Hepatocyte (in vitro differentiated cells): ENCODE measurements at regions not wholly inside any gene's neighbourhood (a gene's known extent, or its start where the extent isn't known, plus 50 kb on each side); places are given as distances from the start of the nearest gene placed in this dataset.

Experiments used
- CTCF ChIP-seq: fragments of 200-600 bp; sonication (generic); IDR thresholded peaks from 2 replicates; pipeline ENCODE4 v1.5.1; 2016; ENCODE audit warnings: antibody characterized with exemption, mild to moderate bottlenecking; ENCODE audit not compliant: poor library complexity
- EZH2 ChIP-seq: fragments of 200-600 bp; sonication (generic); IDR thresholded peaks from 2 replicates; pipeline ENCODE4 v1.6.1; 2016; ENCODE audit warnings: antibody characterized with exemption, mild to moderate bottlenecking, borderline replicate concordance

DNA sequence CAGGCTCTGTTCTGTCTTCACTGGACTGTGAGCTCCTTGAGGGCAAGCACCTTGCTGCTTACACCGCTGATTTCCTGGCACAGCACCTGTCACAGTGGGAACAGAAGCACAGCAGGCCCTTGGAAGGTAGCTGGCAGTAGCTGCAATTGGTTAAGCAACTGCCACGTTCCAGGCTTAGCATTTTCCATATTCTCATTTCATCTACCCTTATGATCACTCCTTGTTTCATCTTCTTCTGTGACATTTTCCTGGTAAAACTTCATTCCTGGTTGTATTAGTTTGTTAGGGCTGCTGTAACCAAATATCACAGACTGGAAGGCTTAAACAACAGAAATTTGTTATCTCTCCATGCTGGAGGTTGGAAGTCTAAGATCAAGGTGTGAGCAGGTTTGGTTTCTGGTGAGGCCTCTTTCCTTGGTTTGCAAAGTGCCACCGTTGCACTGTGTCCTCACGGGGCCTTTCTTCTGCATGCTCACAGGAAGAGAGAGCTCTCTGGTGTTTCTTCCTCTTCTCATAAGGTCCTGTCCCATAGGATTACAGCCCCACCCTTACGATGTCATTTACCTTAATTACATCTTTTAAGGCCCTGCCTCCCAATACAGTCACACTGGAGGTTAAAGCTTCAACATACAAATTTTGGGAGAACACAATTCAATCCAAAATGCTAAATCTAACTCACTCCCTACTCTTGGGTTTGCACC is 121.7 kb upstream of the CPSF6 start:
- TF ChIP-seq CTCF: no peak
- TF ChIP-seq EZH2: no peak
